VCaP (cell line): ENCODE measurements at regions not wholly inside any gene's neighbourhood (a gene's known extent, or its start where the extent isn't known, plus 50 kb on each side); places are given as distances from the start of the nearest gene placed in this dataset.

Experiments used
- H3K27ac ChIP-seq: fragments of 450-650 bp; 2 replicates; pipeline ENCODE4 v1.5.1; 2017
- TF ChIP-seq, protein P1 (sequence below): fragments of 450-650 bp; conservative IDR thresholded peaks from 2 replicates; pipeline ENCODE4 v1.5.1; 2017; ENCODE audit warnings: mild to moderate bottlenecking, moderate library complexity

DNA sequence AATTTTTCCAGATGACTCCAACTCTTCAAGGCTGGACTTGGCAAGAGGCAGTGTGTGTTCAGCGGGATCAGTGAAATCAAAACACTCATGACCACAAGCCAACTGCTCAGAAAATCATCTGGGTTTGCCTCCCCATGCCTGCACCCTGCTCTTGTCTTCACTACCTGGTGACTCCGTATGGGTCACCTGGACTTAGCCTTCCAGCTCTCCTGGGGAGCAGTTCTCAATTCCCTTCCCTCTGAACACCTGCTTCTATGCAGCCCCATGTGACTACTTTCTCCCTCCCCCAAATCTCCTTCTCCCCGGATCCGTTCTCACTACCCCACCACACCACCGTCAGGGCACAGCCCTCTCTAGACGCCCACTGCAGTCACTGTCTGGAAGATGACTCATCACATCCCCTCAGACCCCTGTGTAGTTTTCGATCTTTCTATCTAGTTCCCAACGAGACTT, 130.2 kb upstream of the ID2 start:
- no peak overlapping the region for H3K27ac ChIP-seq
- TF ChIP-seq, protein P1, sequence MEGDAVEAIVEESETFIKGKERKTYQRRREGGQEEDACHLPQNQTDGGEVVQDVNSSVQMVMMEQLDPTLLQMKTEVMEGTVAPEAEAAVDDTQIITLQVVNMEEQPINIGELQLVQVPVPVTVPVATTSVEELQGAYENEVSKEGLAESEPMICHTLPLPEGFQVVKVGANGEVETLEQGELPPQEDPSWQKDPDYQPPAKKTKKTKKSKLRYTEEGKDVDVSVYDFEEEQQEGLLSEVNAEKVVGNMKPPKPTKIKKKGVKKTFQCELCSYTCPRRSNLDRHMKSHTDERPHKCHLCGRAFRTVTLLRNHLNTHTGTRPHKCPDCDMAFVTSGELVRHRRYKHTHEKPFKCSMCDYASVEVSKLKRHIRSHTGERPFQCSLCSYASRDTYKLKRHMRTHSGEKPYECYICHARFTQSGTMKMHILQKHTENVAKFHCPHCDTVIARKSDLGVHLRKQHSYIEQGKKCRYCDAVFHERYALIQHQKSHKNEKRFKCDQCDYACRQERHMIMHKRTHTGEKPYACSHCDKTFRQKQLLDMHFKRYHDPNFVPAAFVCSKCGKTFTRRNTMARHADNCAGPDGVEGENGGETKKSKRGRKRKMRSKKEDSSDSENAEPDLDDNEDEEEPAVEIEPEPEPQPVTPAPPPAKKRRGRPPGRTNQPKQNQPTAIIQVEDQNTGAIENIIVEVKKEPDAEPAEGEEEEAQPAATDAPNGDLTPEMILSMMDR: no peak

DNA sequence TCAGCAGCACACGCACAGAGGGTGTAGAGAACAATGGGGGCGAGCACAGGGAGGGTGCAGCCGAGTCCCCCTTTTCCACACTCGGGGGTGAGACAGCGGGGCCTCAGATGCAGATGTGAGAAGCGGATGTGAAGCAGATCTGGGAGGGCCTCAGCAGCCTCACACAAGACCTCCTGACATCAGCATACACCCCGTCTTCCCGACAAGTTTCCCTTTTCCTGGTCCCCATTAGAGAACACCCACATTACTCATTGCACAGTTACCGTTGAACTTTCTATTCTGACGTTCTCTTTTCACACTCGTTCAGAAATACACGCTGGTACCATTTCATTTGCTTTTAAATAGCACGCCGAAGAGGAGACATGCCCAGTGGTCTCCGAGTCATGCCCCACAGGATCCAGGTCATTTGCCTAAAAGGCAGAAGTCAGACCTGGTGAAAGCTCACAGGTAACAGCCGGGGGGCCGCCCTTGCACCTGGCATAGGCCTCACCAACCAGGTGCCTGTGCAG, 129.5 kb upstream of the ID2 start:
- no peak overlapping the region for H3K27ac ChIP-seq
- TF ChIP-seq, protein P1: no peak

DNA sequence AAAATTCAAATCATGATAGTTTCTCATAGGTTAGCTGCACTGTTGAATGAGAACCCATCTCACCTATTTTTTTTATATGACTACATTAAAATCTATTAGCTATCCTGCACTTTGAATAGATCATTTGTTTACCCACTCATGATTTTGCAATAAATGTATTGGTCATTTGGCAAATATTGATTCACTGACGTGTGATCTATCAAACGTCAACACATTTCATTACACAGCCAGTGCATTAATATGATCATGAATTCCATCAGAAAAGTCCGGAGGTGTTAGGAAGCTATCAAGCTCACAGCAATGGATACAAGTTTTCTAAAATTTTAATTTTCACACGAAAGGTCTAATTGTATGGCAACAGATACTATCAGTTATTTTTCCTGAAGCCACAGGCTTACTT, 128.2 kb upstream of the ID2 start:
- H3K27ac ChIP-seq: no peak overlapping the region
- TF ChIP-seq, protein P1: no peak

DNA sequence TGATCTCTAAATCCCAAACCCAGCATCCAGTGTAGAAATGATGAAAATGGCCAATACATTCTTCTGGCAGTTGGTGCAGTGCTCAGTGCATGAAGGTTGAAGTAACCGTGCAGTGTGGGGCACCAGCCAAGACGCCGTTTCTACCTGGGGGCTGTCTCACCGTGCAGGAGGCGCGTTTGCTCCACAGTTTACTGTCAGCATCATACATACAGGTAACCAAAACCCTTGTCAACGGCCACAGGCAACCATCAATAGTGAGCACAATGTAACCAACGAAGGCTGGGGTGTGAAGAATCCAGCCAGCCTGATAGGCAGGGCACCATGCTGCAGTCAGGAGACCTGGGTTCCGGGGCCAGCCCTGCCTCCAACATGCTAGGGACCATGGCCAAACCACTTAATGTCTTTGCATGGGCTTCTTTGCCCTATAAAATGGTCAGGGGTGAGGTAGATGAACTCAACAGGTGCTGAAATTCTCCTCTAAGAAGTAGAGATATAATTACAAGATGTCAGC, 127.5 kb upstream of the ID2 start:
- TF ChIP-seq, protein P1: no peak
- no peak overlapping the region for H3K27ac ChIP-seq

DNA sequence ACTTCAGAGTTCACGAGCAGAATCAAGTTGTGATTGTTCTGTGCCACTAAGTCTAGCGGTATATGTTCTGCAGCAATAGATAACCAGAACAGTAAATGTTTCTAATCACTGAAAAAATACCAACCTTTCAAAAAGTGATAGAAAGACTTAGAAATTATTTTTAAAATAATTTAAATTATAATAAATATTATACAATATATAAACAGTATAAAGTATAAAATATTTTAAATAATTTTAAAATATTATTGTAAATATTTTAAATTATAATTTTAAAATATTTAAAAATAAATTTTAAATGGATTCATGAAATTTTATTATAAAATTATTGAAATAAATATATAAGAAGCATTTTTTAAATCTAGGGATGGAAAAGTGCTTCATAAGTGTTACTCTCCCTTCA, 126.3 kb upstream of the ID2 start:
- TF ChIP-seq, protein P1: no peak
- H3K27ac ChIP-seq: no peak overlapping the region

DNA sequence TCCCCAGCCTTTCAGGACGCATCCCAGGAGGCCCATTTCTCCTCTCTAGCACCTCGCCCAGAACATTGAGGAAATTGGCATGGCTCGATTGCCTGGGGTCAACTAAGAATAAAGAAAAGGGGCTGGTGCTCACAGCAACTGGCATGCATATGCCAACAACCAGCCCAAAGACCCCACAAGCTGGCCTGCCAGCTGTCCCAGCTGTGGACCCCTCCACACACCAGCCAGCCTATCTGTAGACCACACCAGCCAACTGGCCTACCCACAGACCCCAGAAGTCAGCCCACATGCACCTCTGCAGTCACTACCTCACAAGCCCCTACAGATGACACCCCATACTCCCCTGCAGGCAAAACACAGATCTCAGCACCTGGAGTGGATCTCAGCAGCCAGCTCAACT, 123.8 kb upstream of the ID2 start:
- TF ChIP-seq, protein P1: no peak
- no peak overlapping the region for H3K27ac ChIP-seq

DNA sequence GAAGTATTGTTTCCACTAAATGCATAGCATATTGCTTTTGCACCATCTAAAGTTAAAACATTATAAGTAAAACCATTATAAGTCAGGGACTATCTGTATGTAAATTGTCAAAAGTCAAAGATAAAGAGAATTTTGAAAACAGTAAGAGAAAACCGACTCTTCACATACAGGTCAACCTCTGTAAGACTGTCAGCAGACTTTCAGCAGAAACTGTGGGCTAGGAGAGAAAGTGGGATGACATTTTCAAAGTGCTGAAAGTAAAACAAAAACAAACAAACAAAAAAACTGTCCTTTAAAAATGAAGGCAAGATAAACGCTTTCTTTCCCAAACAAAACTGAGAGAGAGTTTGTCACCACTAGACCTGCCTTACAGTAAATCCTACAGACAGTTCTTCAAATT, 122.9 kb upstream of the ID2 start:
- TF ChIP-seq, protein P1: no peak
- H3K27ac ChIP-seq: no peak overlapping the region
